MCF 10A (cell line): ENCODE measurements at regions not wholly inside any gene's neighbourhood (a gene's known extent, or its start where the extent isn't known, plus 50 kb on each side); places are given as distances from the start of the nearest gene placed in this dataset.

Source experiments
- BruUV-seq: library from RNA; stranded (reverse); fragments of 400-500 nt; replicated peaks from 2 replicates; lab custom pipeline; 2021; lab: Mats Ljungman, UMichigan
- CTCF ChIA-PET: fragments of 300-600 bp; sonication (Branson Sonifier 250); formaldehyde crosslinking; extraction: SDS; loops from one replicate; lab custom pipeline; 2021; ENCODE audit warnings: antibody characterized with exemption, inconsistent platforms; lab: Yijun Ruan, JAX
- POLR2A ChIA-PET: fragments of 300-600, 350-650 bp; sonication (Branson Sonifier 250); formaldehyde crosslinking; extraction: SDS; loops from one replicate; lab custom pipeline; 2020; ENCODE audit warnings: antibody characterized with exemption, inconsistent platforms; lab: Yijun Ruan, JAX
- DNase-seq: peaks from one replicate; pipeline ENCODE4 v3.0.0-alpha.2; 2018; ENCODE audit not compliant: unreplicated experiment
- H3K27ac Mint-ChIP-seq: one replicate; pipeline ENCODE4 v1.8.0; 2022; ENCODE audit warnings: mild to moderate bottlenecking, low read depth, mixed read lengths; ENCODE audit not compliant: unreplicated experiment
- H3K27me3 Mint-ChIP-seq: one replicate; pipeline ENCODE4 v1.8.0; 2022; ENCODE audit warnings: mixed read lengths; ENCODE audit not compliant: insufficient read depth, unreplicated experiment
- H3K36me3 Mint-ChIP-seq: one replicate; pipeline ENCODE4 v1.8.0; 2022; ENCODE audit warnings: mild to moderate bottlenecking, moderate library complexity, mixed read lengths; ENCODE audit not compliant: insufficient read depth, unreplicated experiment
- H3K4me1 Mint-ChIP-seq: one replicate; pipeline ENCODE4 v1.8.0; 2022; ENCODE audit warnings: mixed read lengths; ENCODE audit not compliant: insufficient read depth, unreplicated experiment
- H3K4me3 Mint-ChIP-seq: one replicate; pipeline ENCODE4 v1.8.0; 2022; ENCODE audit warnings: mild to moderate bottlenecking, moderate library complexity, mixed read lengths; ENCODE audit not compliant: unreplicated experiment
- H3K9me3 Mint-ChIP-seq: one replicate; pipeline ENCODE4 v1.8.0; 2022; ENCODE audit warnings: mixed read lengths; ENCODE audit not compliant: unreplicated experiment
- intact Hi-C: fragments of 100-400 bp; cut with micrococcal nuclease; formaldehyde crosslinking; loops from 2 replicates; pipeline ENCODE4 v1.14.1; 2022
- TF ChIP-seq, protein P1 (sequence below): fragments of 200-600 bp; IDR thresholded peaks from one replicate; pipeline ENCODE4 v1.8.0; 2022; ENCODE audit warnings: antibody characterized with exemption, mild to moderate bottlenecking; ENCODE audit not compliant: unreplicated experiment

DNA sequence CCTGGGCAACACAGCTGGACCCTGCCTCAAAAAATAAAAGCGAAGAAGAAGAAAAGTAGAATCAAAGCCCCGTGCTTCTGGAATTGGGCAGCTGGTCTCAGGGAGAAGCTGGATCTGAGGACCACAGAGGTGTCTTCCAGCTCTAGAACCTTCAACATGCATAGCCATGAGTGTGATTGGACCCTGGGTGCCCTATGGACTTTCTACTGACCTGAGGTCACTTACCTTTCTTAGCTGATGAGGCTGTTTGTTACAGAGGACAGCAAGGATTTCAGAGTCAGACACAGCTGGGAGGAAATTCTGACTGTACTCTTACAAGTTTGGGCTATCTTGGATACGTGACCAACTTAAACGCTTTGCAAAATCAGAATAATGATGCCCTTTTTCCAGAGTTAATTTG lies 82.4 kb upstream of the GATA6 start:
- intact Hi-C loops: no loop called here
- no peak overlapping the region for H3K27ac Mint-ChIP-seq
- ChIA-PET POLR2A (interaction anchor here (1.5 kb wide), 1 partner anchor 20 kb away, joined by 4 read pairs; no protein-coding TSS in a partner anchor), CTCF (no interaction called here)
- H3K4me1 Mint-ChIP-seq: peaks cover 8% of the 10 kb centered on the region
- TF ChIP-seq, protein P1, sequence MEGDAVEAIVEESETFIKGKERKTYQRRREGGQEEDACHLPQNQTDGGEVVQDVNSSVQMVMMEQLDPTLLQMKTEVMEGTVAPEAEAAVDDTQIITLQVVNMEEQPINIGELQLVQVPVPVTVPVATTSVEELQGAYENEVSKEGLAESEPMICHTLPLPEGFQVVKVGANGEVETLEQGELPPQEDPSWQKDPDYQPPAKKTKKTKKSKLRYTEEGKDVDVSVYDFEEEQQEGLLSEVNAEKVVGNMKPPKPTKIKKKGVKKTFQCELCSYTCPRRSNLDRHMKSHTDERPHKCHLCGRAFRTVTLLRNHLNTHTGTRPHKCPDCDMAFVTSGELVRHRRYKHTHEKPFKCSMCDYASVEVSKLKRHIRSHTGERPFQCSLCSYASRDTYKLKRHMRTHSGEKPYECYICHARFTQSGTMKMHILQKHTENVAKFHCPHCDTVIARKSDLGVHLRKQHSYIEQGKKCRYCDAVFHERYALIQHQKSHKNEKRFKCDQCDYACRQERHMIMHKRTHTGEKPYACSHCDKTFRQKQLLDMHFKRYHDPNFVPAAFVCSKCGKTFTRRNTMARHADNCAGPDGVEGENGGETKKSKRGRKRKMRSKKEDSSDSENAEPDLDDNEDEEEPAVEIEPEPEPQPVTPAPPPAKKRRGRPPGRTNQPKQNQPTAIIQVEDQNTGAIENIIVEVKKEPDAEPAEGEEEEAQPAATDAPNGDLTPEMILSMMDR: no peak
- no peaks in the 10 kb centered on the region for H3K27me3 Mint-ChIP-seq
- H3K36me3 Mint-ChIP-seq: no peaks in the 10 kb centered on the region
- no peak overlapping the region for H3K4me3 Mint-ChIP-seq
- no peak for DNase-seq
- BruUV-seq: no TSS peak
- H3K9me3 Mint-ChIP-seq: no peaks in the 10 kb centered on the region

GRCh38 chr18:22088029-22088428 lies 81.4 kb upstream of the GATA6 start:
- no TSS peak for BruUV-seq
- Mint-ChIP-seq H3K4me1 (peaks cover 8% of the 10 kb centered on the region), H3K9me3 (no peaks in the 10 kb centered on the region), H3K27me3 (no peaks in the 10 kb centered on the region), H3K4me3 (no peak overlapping the region), H3K36me3 (no peaks in the 10 kb centered on the region), H3K27ac (no peak overlapping the region)
- intact Hi-C loops: no loop called here
- peak; percentile 83 for DNase-seq
- CTCF ChIA-PET: interaction anchor here (0.6 kb wide), 1 partner anchor 31 kb away, joined by 3 read pairs; no protein-coding TSS in a partner anchor
- POLR2A ChIA-PET: interaction anchor here (1.0 to 1.5 kb wide), 2 partner anchors 19 to 55 kb away, joined by 4 read pairs; no protein-coding TSS in a partner anchor
- TF ChIP-seq, protein P1: no peak

DNA sequence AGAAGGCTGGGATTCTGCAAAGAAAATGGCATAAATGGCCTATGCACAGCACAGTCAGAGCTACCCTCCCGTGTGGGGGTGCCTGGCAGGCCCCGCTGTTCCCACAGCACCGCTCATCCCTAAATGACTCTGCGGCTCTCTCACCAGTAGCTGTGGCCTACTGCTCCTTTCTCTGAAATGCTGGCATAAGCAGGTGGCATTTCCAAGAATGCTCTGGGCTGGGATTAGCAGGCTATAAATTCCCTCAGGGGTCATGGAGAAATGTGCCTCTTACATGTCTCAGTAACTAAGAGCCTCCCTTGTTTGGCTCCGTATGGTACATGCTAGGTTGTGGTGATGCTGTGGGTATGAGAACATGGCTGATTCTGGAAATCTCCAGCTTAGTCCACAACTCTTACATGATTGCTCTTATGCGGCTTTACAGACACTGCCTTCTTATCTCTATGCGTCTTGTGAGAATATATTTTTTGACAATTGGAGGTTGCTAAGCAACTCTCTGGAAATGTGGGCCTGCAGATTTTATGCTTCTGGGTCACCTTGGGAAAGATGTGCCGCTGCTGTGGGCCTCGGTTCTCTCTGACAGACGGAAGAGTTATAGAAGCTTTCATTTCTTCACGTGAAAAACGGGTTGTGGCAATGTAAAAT lies 80.3 kb upstream of the GATA6 start:
- H3K36me3 Mint-ChIP-seq: no peaks in the 10 kb centered on the region
- H3K9me3 Mint-ChIP-seq: no peaks in the 10 kb centered on the region
- no TSS peak for BruUV-seq
- H3K27me3 Mint-ChIP-seq: no peaks in the 10 kb centered on the region
- no peak overlapping the region for H3K27ac Mint-ChIP-seq
- no peak overlapping the region for H3K4me3 Mint-ChIP-seq
- ChIA-PET POLR2A (no interaction called here), CTCF (interaction anchor here (0.7 kb wide), 1 partner anchor 63 kb away, joined by 3 read pairs; no protein-coding TSS in a partner anchor)
- H3K4me1 Mint-ChIP-seq: peaks cover 8% of the 10 kb centered on the region
- TF ChIP-seq, protein P1: no peak
- intact Hi-C loops: no loop called here
- no peak for DNase-seq

DNA sequence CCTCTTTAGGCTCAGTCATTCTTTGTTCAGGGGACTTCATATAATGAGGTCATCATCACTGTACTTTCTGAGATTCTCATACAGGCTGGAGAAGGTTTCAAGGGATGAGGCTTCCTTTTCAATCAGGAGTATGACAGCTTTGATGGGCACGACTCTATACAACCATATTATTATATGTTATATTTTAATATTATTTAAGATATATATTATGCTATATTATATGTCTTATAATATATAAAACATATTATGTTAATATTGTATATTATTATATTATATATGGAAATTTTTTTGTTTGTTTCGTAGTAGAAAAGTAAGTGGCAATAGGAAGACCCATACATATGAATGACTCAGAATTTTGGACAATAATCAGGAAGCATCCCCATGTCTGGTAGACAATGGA lies 78.0 kb upstream of the GATA6 start:
- peaks cover 8% of the 10 kb centered on the region for H3K4me1 Mint-ChIP-seq
- no peak overlapping the region for H3K27ac Mint-ChIP-seq
- ChIA-PET CTCF (no interaction called here), POLR2A (interaction anchor here (0.6 kb wide), 1 partner anchor 1306 kb away, joined by 3 read pairs; no protein-coding TSS in a partner anchor)
- no TSS peak for BruUV-seq
- H3K4me3 Mint-ChIP-seq: no peak overlapping the region
- DNase-seq: no peak
- TF ChIP-seq, protein P1: no peak
- H3K9me3 Mint-ChIP-seq: no peaks in the 10 kb centered on the region
- no peaks in the 10 kb centered on the region for H3K36me3 Mint-ChIP-seq
- intact Hi-C loops: no loop called here
- no peaks in the 10 kb centered on the region for H3K27me3 Mint-ChIP-seq
